ENCODE measurements at regions not wholly inside any gene's neighbourhood (a gene's known extent, or its start where the extent isn't known, plus 50 kb on each side); places are given as distances from the start of the nearest gene placed in this dataset.

DNA sequence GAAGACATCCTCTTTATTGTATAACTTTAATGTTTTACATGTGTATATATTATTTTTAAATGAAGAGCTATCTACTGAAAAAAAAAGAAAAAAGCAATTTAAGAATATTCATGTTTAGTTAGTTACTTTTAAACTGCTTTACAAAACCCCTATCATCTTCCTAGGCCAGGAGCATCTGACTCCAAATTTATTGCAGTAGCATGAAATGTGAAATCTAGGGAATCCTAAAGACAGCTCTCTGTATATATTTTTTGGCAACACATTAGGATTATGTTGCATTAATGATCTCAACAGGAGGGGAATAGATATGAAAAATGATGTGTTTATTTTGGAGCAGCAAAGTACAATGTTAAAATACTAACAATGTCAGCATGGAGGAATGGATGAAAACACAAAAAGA is 158.3 kb downstream of the CNTN3 start:
- Histone ChIP-seq H3K9me3 (peaks cover 0 to 6% (median 0%) of the 10 kb centered on the region in 8 donors), H3K4me3 (no peak overlapping the region), H3K27ac (no peak overlapping the region), H3K4me1 (no peaks in the 10 kb centered on the region), H3K36me3 (no peaks in the 10 kb centered on the region), H3K27me3 (replicated peaks in 1 of 7) (no peaks in the 10 kb centered on the region)
- intact Hi-C loops (cut with DNase I; ENCODE audit: low total_unique reads) = no loop called here
- no peak for DNase-seq
- no peak for TF ChIP-seq POLR2A (IDR thresholded peaks at IDR 0.05)
- TF ChIP-seq POLR2AphosphoS5 (IDR thresholded peaks at IDR 0.05) = no peak
- TF ChIP-seq, protein P1, sequence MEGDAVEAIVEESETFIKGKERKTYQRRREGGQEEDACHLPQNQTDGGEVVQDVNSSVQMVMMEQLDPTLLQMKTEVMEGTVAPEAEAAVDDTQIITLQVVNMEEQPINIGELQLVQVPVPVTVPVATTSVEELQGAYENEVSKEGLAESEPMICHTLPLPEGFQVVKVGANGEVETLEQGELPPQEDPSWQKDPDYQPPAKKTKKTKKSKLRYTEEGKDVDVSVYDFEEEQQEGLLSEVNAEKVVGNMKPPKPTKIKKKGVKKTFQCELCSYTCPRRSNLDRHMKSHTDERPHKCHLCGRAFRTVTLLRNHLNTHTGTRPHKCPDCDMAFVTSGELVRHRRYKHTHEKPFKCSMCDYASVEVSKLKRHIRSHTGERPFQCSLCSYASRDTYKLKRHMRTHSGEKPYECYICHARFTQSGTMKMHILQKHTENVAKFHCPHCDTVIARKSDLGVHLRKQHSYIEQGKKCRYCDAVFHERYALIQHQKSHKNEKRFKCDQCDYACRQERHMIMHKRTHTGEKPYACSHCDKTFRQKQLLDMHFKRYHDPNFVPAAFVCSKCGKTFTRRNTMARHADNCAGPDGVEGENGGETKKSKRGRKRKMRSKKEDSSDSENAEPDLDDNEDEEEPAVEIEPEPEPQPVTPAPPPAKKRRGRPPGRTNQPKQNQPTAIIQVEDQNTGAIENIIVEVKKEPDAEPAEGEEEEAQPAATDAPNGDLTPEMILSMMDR (IDR thresholded peaks at IDR 0.05 in 8 of 11, conservative IDR thresholded peaks at IDR 0.05 in 3 of 11) = no peak

DNA sequence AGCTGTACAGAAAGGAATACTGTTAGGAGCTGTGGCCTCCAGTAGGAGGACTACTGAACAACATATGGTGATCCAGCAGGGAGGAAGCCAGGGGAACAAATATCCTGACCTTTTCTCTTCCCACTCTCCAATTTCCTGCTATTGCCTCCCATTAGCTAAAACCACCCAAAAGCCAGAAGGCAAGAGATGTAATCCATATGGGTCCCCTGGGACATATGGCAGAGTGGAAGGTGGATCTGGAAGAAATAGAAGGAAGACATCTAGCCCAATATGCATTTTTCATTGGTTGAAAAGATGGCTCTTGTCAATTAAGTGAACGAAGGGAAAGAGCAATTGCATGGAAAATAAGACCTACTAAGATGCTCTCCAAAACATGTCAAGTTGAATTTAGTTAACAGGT is 167.2 kb downstream of the CNTN3 start:
- Histone ChIP-seq H3K36me3 (no peaks in the 10 kb centered on the region), H3K27ac (no peak overlapping the region), H3K27me3 (replicated peaks in 1 of 7) (no peaks in the 10 kb centered on the region), H3K4me1 (no peaks in the 10 kb centered on the region), H3K4me3 (no peak overlapping the region), H3K9me3 (peaks cover 0 to 6% (median 4%) of the 10 kb centered on the region in 8 donors)
- WGBS, 5 donors = 62 to 74% (median 67%) methylated on average over 1 of the region's 1 CpG
- intact Hi-C loops (cut with DNase I; ENCODE audit: low total_unique reads) = no loop called here
- no peak for TF ChIP-seq POLR2A (IDR thresholded peaks at IDR 0.05)
- TF ChIP-seq, protein P1 (IDR thresholded peaks at IDR 0.05 in 8 of 11, conservative IDR thresholded peaks at IDR 0.05 in 3 of 11) = no peak
- TF ChIP-seq POLR2AphosphoS5 (IDR thresholded peaks at IDR 0.05) = no peak
- no peak for DNase-seq

DNA sequence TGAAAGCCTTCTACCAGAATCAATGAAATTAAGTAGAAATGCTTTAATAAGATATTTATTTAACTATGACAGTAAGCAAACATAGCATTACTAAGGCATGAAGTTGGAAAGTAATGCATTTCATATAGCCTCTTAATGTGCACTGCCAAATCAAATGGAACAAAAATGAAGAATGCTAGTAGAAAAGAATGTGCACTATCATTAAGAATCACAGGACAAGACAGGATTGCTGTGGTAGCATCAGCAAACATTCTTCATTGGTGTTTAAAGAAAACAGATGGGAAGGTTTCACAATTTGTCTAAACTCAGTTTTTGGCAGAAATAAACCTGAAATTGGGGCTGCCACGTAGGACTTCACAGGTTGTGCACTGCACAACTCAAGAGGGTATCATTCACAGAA is 168.9 kb downstream of the CNTN3 start:
- intact Hi-C loops (cut with DNase I; ENCODE audit: low total_unique reads) = no loop called here
- no peak for TF ChIP-seq POLR2A (IDR thresholded peaks at IDR 0.05)
- TF ChIP-seq POLR2AphosphoS5 (IDR thresholded peaks at IDR 0.05) = no peak
- TF ChIP-seq, protein P1 (IDR thresholded peaks at IDR 0.05 in 8 of 11, conservative IDR thresholded peaks at IDR 0.05 in 3 of 11) = no peak
- Histone ChIP-seq H3K4me3 (no peak overlapping the region), H3K27ac (no peak overlapping the region), H3K9me3 (peaks cover 0 to 6% (median 2%) of the 10 kb centered on the region in 8 donors), H3K27me3 (replicated peaks in 1 of 7) (no peaks in the 10 kb centered on the region), H3K4me1 (no peaks in the 10 kb centered on the region), H3K36me3 (no peaks in the 10 kb centered on the region)
- no peak for DNase-seq
- WGBS, 5 donors = 41 to 81% (median 57%) methylated on average over 1 of the region's 1 CpG

- Histone ChIP-seq H3K27ac (no peak overlapping the region), H3K9me3 (peaks cover 0 to 4% (median 2%) of the 10 kb centered on the region in 8 donors), H3K4me1 (no peaks in the 10 kb centered on the region), H3K36me3 (no peaks in the 10 kb centered on the region), H3K27me3 (replicated peaks in 1 of 7) (no peaks in the 10 kb centered on the region), H3K4me3 (no peak overlapping the region)
- intact Hi-C loops (cut with DNase I; ENCODE audit: low total_unique reads) = no loop called here
- no peak for TF ChIP-seq POLR2AphosphoS5 (IDR thresholded peaks at IDR 0.05)
- TF ChIP-seq, protein P1 (IDR thresholded peaks at IDR 0.05 in 8 of 11, conservative IDR thresholded peaks at IDR 0.05 in 3 of 11) = no peak
- TF ChIP-seq POLR2A (IDR thresholded peaks at IDR 0.05) = no peak
- no peak for DNase-seq
Measured at GRCh38 chr3:74443102-74443501, 171.4 kb downstream of the CNTN3 start.
